IPS-18c (cell line): ENCODE measurements at regions not wholly inside any gene's neighbourhood (a gene's known extent, or its start where the extent isn't known, plus 50 kb on each side); places are given as distances from the start of the nearest gene placed in this dataset.

ENCODE experiments used
- H3K4me3 ChIP-seq: 2 replicates; pipeline ENCODE4 v1.7.0; 2013; ENCODE audit warnings: low read depth, mild to moderate bottlenecking, low read length, moderate library complexity; ENCODE audit not compliant: insufficient read depth
- H3K9me3 ChIP-seq: one replicate; pipeline ENCODE4 v1.6.1; 2013; ENCODE audit warnings: mild to moderate bottlenecking, low read length, moderate library complexity; ENCODE audit not compliant: control insufficient read depth, insufficient read depth

- no peak overlapping the region for H3K4me3 ChIP-seq
- peaks cover 4% of the 10 kb centered on the region for H3K9me3 ChIP-seq
These were observed 187.8 kb downstream of the BCOR start for GRCh38 chrX:39909996-39910395.

- Histone ChIP-seq H3K4me3 (no peak overlapping the region), H3K9me3 (peaks cover 4% of the 10 kb centered on the region)
These were observed 187.1 kb downstream of the BCOR start for GRCh38 chrX:39910651-39911050.

- no peak overlapping the region for H3K4me3 ChIP-seq
- peaks cover 6% of the 10 kb centered on the region for H3K9me3 ChIP-seq
These were observed 186.4 kb downstream of the BCOR start for GRCh38 chrX:39911278-39911897.

GRCh38 chrX:39912126-39912525 lies 185.6 kb downstream of the BCOR start:
- Histone ChIP-seq H3K4me3 (no peak overlapping the region), H3K9me3 (peaks cover 6% of the 10 kb centered on the region)

GRCh38 chrX:39915081-39915480 lies 182.7 kb downstream of the BCOR start:
- Histone ChIP-seq H3K4me3 (no peak overlapping the region), H3K9me3 (peaks cover 4% of the 10 kb centered on the region)

GRCh38 chrX:39915596-39915995 lies 182.2 kb downstream of the BCOR start:
- Histone ChIP-seq H3K4me3 (no peak overlapping the region), H3K9me3 (peaks cover 4% of the 10 kb centered on the region)

GRCh38 chrX:39921838-39922237 lies 175.9 kb downstream of the BCOR start:
- no peak overlapping the region for H3K4me3 ChIP-seq
- H3K9me3 ChIP-seq, result no peaks in the 10 kb centered on the region

- no peaks in the 10 kb centered on the region for H3K9me3 ChIP-seq
- no peak overlapping the region for H3K4me3 ChIP-seq
These were observed 175.3 kb downstream of the BCOR start for GRCh38 chrX:39922488-39922887.

- Histone ChIP-seq H3K9me3 (no peaks in the 10 kb centered on the region), H3K4me3 (no peak overlapping the region)
These were observed 174.8 kb downstream of the BCOR start for GRCh38 chrX:39922926-39923325.

- H3K9me3 ChIP-seq, result peaks cover 3% of the 10 kb centered on the region
- no peak overlapping the region for H3K4me3 ChIP-seq
These were observed 170.4 kb downstream of the BCOR start for GRCh38 chrX:39927380-39927779.

- peaks cover 3% of the 10 kb centered on the region for H3K9me3 ChIP-seq
These were observed 168.9 kb downstream of the BCOR start for GRCh38 chrX:39928704-39929378.

GRCh38 chrX:39929379-39930025 lies 168.3 kb downstream of the BCOR start:
- Histone ChIP-seq H3K9me3 (peaks cover 3% of the 10 kb centered on the region), H3K4me3 (no peak overlapping the region)

More at GRCh38 chrX:39928704-39929378, 168.9 kb downstream of the BCOR start:
- H3K4me3 ChIP-seq, result no peak overlapping the region

- no peak overlapping the region for H3K4me3 ChIP-seq
- H3K9me3 ChIP-seq, result peaks cover 5% of the 10 kb centered on the region
These were observed 166.8 kb downstream of the BCOR start for GRCh38 chrX:39930786-39931528.

GRCh38 chrX:39931529-39932282 lies 166.1 kb downstream of the BCOR start:
- H3K4me3 ChIP-seq, result no peak overlapping the region

GRCh38 chrX:39935411-39936064 lies 162.2 kb downstream of the BCOR start:
- Histone ChIP-seq H3K9me3 (peaks cover 5% of the 10 kb centered on the region), H3K4me3 (no peak overlapping the region)

More at GRCh38 chrX:39931529-39932282, 166.1 kb downstream of the BCOR start:
- H3K9me3 ChIP-seq, result peaks cover 5% of the 10 kb centered on the region

GRCh38 chrX:39936886-39937770 lies 160.6 kb downstream of the BCOR start:
- Histone ChIP-seq H3K9me3 (peaks cover 5% of the 10 kb centered on the region), H3K4me3 (no peak overlapping the region)
